Right atrium auricular region (tissue), 2 donors: ENCODE measurements at regions not wholly inside any gene's neighbourhood (a gene's known extent, or its start where the extent isn't known, plus 50 kb on each side); places are given as distances from the start of the nearest gene placed in this dataset.

Experiments
- DNase-seq: peaks from one replicate; pipeline ENCODE4 v3.0.0-alpha.2; 2019; ENCODE audit warnings: low spot score
- H3K27ac ChIP-seq, 2 donors: fragments of 200-600 bp; sonication (generic); 1 replicate in 1 of 2; 2 replicates in 1 of 2; pipeline ENCODE4 v1.5.1; 2016 to 2019
- H3K27me3 ChIP-seq, 2 donors: fragments of 200-600 bp; sonication (generic); one replicate each; pipeline versions ENCODE4 v1.5.1 to v1.6.0; 2017 to 2019
- H3K36me3 ChIP-seq: fragments of 200-600 bp; sonication (generic); one replicate; pipeline ENCODE4 v1.5.1; 2016
- H3K4me1 ChIP-seq, 2 donors: fragments of 200-600 bp; sonication (generic); one replicate each; pipeline versions ENCODE4 v1.5.1 to v1.6.0; 2017 to 2019
- H3K4me3 ChIP-seq, 2 donors: fragments of 200-600 bp; sonication (generic); 1 replicate in 1 of 2; 2 replicates in 1 of 2; pipeline ENCODE4 v1.5.1; 2017 to 2019; ENCODE audit warnings: mild to moderate bottlenecking in 1 of 2, moderate library complexity in 1 of 2
- H3K9me3 ChIP-seq, 2 donors: fragments of 200-600 bp; sonication (generic); one replicate each; pipeline ENCODE4 v1.5.1; 2019
- TF ChIP-seq, protein P1 (sequence below), 2 donors: fragments of 200-600 bp; sonication (generic); IDR thresholded peaks; one replicate each; pipeline ENCODE4 v1.5.1; 2019; ENCODE audit warnings: antibody characterized with exemption in 2 of 2

DNA sequence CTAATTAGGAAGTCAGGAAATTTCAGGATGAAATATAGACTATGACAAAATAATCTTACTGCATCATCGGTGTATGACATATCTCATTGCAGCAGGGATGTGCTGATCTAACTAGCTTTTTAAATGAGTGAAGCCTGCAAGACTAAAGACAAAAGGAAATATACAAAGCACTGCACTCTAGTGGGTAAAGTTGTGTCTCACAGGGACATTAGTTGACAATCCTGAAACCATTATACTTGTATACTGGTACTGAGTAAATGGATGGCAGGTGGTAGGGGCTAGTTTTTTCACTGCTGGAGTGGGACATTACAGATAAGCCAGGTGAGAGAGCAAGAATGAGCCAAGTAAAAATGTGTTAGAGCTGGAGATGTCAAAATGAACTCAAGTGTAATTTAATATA is 317.5 kb upstream of the RAB6C start:
- H3K27ac ChIP-seq = no peak overlapping the region
- TF ChIP-seq, protein P1, sequence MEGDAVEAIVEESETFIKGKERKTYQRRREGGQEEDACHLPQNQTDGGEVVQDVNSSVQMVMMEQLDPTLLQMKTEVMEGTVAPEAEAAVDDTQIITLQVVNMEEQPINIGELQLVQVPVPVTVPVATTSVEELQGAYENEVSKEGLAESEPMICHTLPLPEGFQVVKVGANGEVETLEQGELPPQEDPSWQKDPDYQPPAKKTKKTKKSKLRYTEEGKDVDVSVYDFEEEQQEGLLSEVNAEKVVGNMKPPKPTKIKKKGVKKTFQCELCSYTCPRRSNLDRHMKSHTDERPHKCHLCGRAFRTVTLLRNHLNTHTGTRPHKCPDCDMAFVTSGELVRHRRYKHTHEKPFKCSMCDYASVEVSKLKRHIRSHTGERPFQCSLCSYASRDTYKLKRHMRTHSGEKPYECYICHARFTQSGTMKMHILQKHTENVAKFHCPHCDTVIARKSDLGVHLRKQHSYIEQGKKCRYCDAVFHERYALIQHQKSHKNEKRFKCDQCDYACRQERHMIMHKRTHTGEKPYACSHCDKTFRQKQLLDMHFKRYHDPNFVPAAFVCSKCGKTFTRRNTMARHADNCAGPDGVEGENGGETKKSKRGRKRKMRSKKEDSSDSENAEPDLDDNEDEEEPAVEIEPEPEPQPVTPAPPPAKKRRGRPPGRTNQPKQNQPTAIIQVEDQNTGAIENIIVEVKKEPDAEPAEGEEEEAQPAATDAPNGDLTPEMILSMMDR (IDR thresholded peaks at IDR 0.05) = no peak
- H3K4me3 ChIP-seq = no peak overlapping the region
- H3K36me3 ChIP-seq = no peaks in the 10 kb centered on the region
- H3K27me3 ChIP-seq = no peaks in the 10 kb centered on the region
- H3K9me3 ChIP-seq = peaks cover 0 to 10% of the 10 kb centered on the region in 2 donors
- no peaks in the 10 kb centered on the region for H3K4me1 ChIP-seq
- DNase-seq = no peak

GRCh38 chr2:129667577-129667976 is 311.9 kb upstream of the RAB6C start:
- no peaks in the 10 kb centered on the region for H3K9me3 ChIP-seq
- no peak overlapping the region for H3K4me3 ChIP-seq
- no peak for DNase-seq
- no peaks in the 10 kb centered on the region for H3K4me1 ChIP-seq
- no peak overlapping the region for H3K27ac ChIP-seq
- no peaks in the 10 kb centered on the region for H3K36me3 ChIP-seq
- TF ChIP-seq, protein P1 (IDR thresholded peaks at IDR 0.05) = no peak
- no peaks in the 10 kb centered on the region for H3K27me3 ChIP-seq

DNA sequence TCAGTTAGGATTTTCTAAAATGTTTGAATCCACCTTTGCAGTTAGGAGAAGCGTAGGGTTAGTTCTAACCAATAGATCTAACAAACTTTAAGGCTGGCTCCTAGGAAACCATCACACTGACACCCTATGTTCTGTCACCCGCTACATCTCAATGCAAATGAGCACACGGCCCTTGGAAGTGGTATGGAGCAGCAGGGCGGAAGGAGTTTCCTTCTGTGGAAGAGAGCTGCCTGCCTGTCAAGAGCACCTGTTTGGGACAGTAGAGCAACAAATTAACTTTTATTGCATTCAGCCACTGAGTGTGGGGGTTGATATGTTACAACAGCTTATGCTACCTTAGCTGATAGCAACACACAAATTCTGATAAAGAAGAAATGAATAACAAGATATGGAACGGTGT is 306.9 kb upstream of the RAB6C start:
- Histone ChIP-seq H3K27me3 (no peaks in the 10 kb centered on the region), H3K27ac (no peak overlapping the region), H3K9me3 (no peaks in the 10 kb centered on the region), H3K4me1 (no peaks in the 10 kb centered on the region), H3K4me3 (no peak overlapping the region), H3K36me3 (no peaks in the 10 kb centered on the region)
- TF ChIP-seq, protein P1 (IDR thresholded peaks at IDR 0.05) = no peak
- DNase-seq = no peak

- Histone ChIP-seq H3K4me3 (no peak overlapping the region), H3K27ac (no peak overlapping the region), H3K36me3 (no peaks in the 10 kb centered on the region), H3K4me1 (no peaks in the 10 kb centered on the region), H3K27me3 (no peaks in the 10 kb centered on the region), H3K9me3 (no peaks in the 10 kb centered on the region)
- TF ChIP-seq, protein P1 (IDR thresholded peaks at IDR 0.05) = no peak
- DNase-seq = no peak
These were observed 306.2 kb upstream of the RAB6C start for GRCh38 chr2:129673234-129673633.

GRCh38 chr2:129673847-129674711 is 305.4 kb upstream of the RAB6C start:
- H3K36me3 ChIP-seq = no peaks in the 10 kb centered on the region
- no peaks in the 10 kb centered on the region for H3K4me1 ChIP-seq
- H3K4me3 ChIP-seq = no peak overlapping the region
- H3K9me3 ChIP-seq = no peaks in the 10 kb centered on the region
- TF ChIP-seq, protein P1 (IDR thresholded peaks at IDR 0.05) = no peak
- no peak for DNase-seq
- H3K27me3 ChIP-seq = no peaks in the 10 kb centered on the region
- no peak overlapping the region for H3K27ac ChIP-seq

DNA sequence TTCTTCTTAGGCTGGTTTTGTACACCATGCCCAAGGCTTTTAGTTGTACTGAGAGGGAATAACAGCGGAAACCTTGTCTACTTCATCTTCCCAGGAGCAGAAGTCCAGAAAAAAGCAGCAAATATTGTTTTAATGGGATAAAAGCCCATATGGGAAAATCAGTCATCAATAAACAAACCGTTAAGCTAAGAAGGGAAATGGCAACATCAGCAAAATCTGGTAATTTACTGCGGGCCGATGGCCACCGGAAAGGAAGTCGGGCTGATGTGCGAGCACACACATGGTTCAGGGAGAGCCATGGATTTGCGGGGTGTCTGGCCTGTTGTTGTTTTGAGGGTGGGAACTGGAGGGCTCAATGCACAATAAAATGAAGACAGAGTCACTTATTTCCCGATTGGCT is 300.7 kb upstream of the RAB6C start:
- Histone ChIP-seq H3K4me3 (no peak overlapping the region), H3K9me3 (no peaks in the 10 kb centered on the region), H3K4me1 (no peaks in the 10 kb centered on the region), H3K36me3 (no peaks in the 10 kb centered on the region), H3K27ac (no peak overlapping the region), H3K27me3 (no peaks in the 10 kb centered on the region)
- TF ChIP-seq, protein P1 (IDR thresholded peaks at IDR 0.05) = no peak
- DNase-seq = no peak
